ENCODE measurements at regions not wholly inside any gene's neighbourhood (a gene's known extent, or its start where the extent isn't known, plus 50 kb on each side); places are given as distances from the start of the nearest gene placed in this dataset.
"Not testable (repeated sequence)": the region's sequence is repeated elsewhere in the genome, so short reads cannot be mapped to it uniquely, and the experiment has no call there.

GRCh38 chr3:144593881-144594280 is 622.3 kb downstream of the DIPK2A start:
- Mint-ChIP-seq H3K36me3 (ENCODE audit: low read depth) (no peaks in the 10 kb centered on the region), H3K27me3 (ENCODE audit: low read depth) (no peaks in the 10 kb centered on the region), H3K9me3 (peaks cover 3% of the 10 kb centered on the region), H3K27ac (no peak overlapping the region), H3K4me1 (ENCODE audit: low read depth) (no peaks in the 10 kb centered on the region), H3K4me3 (no peak overlapping the region)

DNA sequence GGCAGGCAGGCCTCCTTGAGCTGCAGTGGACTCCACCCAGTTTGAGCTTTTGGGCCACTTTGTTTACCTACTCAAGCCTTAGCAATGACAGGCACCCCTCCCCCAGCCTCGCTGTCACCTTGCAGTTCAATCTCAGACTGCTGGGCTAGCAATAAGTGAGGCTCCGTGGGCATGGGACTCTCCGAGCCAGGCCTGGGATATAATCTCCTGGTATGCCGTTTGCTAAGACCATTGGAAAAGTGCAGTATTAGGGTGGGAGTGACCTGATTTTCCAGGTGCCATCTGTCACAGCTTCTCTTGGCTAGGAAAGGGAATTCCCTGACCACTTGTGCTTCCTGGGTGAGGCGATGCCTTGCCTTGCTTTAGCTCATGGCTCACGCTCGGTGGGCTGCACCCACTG is 648.6 kb downstream of the DIPK2A start:
- not testable (repeated sequence) for H3K36me3 Mint-ChIP-seq (ENCODE audit: low read depth); H3K4me1 Mint-ChIP-seq (ENCODE audit: low read depth); H3K9me3 Mint-ChIP-seq; H3K4me3 Mint-ChIP-seq; H3K27ac Mint-ChIP-seq; H3K27me3 Mint-ChIP-seq (ENCODE audit: low read depth)

- Mint-ChIP-seq H3K27me3 (ENCODE audit: low read depth) (no peaks in the 10 kb centered on the region), H3K4me3 (no peak overlapping the region), H3K27ac (no peak overlapping the region), H3K4me1 (ENCODE audit: low read depth) (no peaks in the 10 kb centered on the region), H3K36me3 (ENCODE audit: low read depth) (no peaks in the 10 kb centered on the region), H3K9me3 (no peaks in the 10 kb centered on the region)
Observed at GRCh38 chr3:144622845-144623244, 651.2 kb downstream of the DIPK2A start.

- no peaks in the 10 kb centered on the region for H3K9me3 Mint-ChIP-seq
- no peaks in the 10 kb centered on the region for H3K36me3 Mint-ChIP-seq (ENCODE audit: low read depth)
- H3K27me3 Mint-ChIP-seq (ENCODE audit: low read depth): no peaks in the 10 kb centered on the region
- H3K27ac Mint-ChIP-seq: no peak overlapping the region
- H3K4me3 Mint-ChIP-seq: no peak overlapping the region
- no peaks in the 10 kb centered on the region for H3K4me1 Mint-ChIP-seq (ENCODE audit: low read depth)
Observed at GRCh38 chr3:144624656-144625055, 653.0 kb downstream of the DIPK2A start.

- Mint-ChIP-seq H3K27ac (no peak overlapping the region), H3K9me3 (no peaks in the 10 kb centered on the region), H3K36me3 (ENCODE audit: low read depth) (no peaks in the 10 kb centered on the region), H3K4me3 (no peak overlapping the region), H3K27me3 (ENCODE audit: low read depth) (no peaks in the 10 kb centered on the region), H3K4me1 (ENCODE audit: low read depth) (no peaks in the 10 kb centered on the region)
Observed at GRCh38 chr3:144626835-144627234, 655.2 kb downstream of the DIPK2A start.

- Mint-ChIP-seq H3K27ac (no peak overlapping the region), H3K4me3 (no peak overlapping the region), H3K27me3 (ENCODE audit: low read depth) (no peaks in the 10 kb centered on the region), H3K9me3 (no peaks in the 10 kb centered on the region), H3K4me1 (ENCODE audit: low read depth) (no peaks in the 10 kb centered on the region), H3K36me3 (ENCODE audit: low read depth) (no peaks in the 10 kb centered on the region)
Observed at GRCh38 chr3:144629381-144629780, 657.8 kb downstream of the DIPK2A start.

DNA sequence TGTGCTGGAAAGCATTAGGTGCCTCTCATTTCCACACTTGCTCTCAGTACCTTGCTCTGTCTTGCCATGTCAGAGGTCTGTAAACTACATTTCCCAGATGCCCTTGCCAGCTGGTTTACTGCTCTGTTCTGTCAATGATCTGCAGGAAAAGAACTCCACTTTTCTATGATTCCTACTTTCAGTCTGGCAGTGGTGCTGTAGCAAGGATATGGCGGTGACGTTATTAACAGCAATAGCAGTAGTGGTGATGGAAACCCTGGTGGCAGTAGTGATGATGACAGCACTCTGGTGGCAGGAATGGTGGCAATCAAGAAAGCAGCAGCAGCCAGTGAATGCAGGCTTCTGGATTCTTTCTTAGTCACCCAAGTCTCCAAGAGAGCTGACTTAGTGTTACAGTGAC is 665.2 kb downstream of the DIPK2A start:
- Mint-ChIP-seq H3K27ac (no peak overlapping the region), H3K4me1 (ENCODE audit: low read depth) (no peaks in the 10 kb centered on the region), H3K36me3 (ENCODE audit: low read depth) (no peaks in the 10 kb centered on the region), H3K4me3 (no peak overlapping the region), H3K9me3 (no peaks in the 10 kb centered on the region), H3K27me3 (ENCODE audit: low read depth) (no peaks in the 10 kb centered on the region)

- Mint-ChIP-seq H3K4me3 (no peak overlapping the region), H3K27ac (no peak overlapping the region), H3K4me1 (ENCODE audit: low read depth) (no peaks in the 10 kb centered on the region), H3K36me3 (ENCODE audit: low read depth) (no peaks in the 10 kb centered on the region), H3K9me3 (no peaks in the 10 kb centered on the region), H3K27me3 (ENCODE audit: low read depth) (no peaks in the 10 kb centered on the region)
Observed at GRCh38 chr3:144638009-144638408, 666.4 kb downstream of the DIPK2A start.

- H3K4me3 Mint-ChIP-seq: no peak overlapping the region
- no peak overlapping the region for H3K27ac Mint-ChIP-seq
- H3K27me3 Mint-ChIP-seq (ENCODE audit: low read depth): no peaks in the 10 kb centered on the region
- H3K36me3 Mint-ChIP-seq (ENCODE audit: low read depth): no peaks in the 10 kb centered on the region
- H3K9me3 Mint-ChIP-seq: no peaks in the 10 kb centered on the region
- no peaks in the 10 kb centered on the region for H3K4me1 Mint-ChIP-seq (ENCODE audit: low read depth)
Observed at GRCh38 chr3:144643771-144644198, 672.2 kb downstream of the DIPK2A start.

DNA sequence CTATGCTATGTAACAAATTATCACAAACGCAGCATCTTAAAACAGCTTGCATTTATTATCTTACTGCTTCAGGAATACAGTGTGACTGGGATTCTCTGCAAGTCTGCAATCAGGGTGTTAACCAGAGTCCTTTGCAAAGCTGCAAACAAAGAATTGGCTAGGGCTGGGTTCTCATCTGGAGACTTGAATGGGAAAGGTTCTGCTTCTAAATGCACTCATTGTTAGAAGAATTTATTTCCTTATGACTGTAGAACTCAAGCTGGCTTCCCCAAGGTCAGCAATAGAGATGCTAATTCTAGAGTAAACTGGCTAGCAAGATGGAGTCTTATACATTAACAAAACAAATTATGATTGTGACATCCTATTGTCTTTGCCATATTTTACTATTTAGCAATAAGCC is 673.7 kb downstream of the DIPK2A start:
- H3K9me3 Mint-ChIP-seq: no peaks in the 10 kb centered on the region
- no peaks in the 10 kb centered on the region for H3K36me3 Mint-ChIP-seq (ENCODE audit: low read depth)
- H3K27me3 Mint-ChIP-seq (ENCODE audit: low read depth): no peaks in the 10 kb centered on the region
- H3K4me3 Mint-ChIP-seq: no peak overlapping the region
- H3K4me1 Mint-ChIP-seq (ENCODE audit: low read depth): no peaks in the 10 kb centered on the region
- no peak overlapping the region for H3K27ac Mint-ChIP-seq

DNA sequence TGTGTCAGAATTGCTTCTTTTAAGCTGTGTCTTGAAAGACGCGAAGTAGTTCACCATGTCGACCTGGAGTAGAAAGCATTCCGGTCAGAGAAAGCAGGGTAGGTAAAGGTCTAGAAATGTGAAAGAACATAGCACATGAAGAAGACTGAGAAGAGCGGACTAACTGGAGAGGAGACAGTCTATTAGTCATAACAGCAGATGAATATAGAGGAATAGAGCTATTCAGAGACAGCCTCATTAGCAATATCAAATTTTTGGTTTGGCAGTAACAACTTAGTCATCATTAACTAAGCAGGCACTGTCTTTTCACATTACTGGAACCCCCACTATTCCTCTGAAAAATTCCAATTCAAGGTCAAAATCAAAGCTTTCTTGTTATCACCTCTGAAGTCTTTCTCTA is 678.8 kb downstream of the DIPK2A start:
- H3K27ac Mint-ChIP-seq: no peak overlapping the region
- no peaks in the 10 kb centered on the region for H3K9me3 Mint-ChIP-seq
- H3K36me3 Mint-ChIP-seq (ENCODE audit: low read depth): no peaks in the 10 kb centered on the region
- H3K4me1 Mint-ChIP-seq (ENCODE audit: low read depth): no peaks in the 10 kb centered on the region
- H3K27me3 Mint-ChIP-seq (ENCODE audit: low read depth): no peaks in the 10 kb centered on the region
- no peak overlapping the region for H3K4me3 Mint-ChIP-seq

DNA sequence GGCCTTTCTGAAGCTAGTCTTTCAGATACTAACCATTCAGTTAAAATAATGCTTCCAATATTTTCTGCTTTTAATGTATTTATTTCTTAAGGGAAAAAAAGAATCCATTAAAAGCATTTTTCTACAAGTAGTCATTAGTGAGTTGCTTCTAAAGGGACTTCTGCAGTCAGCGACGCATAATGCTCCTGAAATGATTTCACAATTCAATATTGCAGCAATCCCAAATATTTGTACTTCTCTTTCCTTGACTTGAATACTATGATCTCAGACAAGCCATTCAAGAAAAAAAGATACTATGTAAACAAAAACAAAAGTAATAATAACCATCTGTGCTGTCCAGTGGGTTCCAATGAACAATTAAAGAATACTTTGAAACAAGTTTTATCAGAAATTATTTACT is 681.0 kb downstream of the DIPK2A start:
- H3K27ac Mint-ChIP-seq: no peak overlapping the region
- no peaks in the 10 kb centered on the region for H3K27me3 Mint-ChIP-seq (ENCODE audit: low read depth)
- H3K4me1 Mint-ChIP-seq (ENCODE audit: low read depth): no peaks in the 10 kb centered on the region
- no peaks in the 10 kb centered on the region for H3K36me3 Mint-ChIP-seq (ENCODE audit: low read depth)
- H3K4me3 Mint-ChIP-seq: no peak overlapping the region
- no peaks in the 10 kb centered on the region for H3K9me3 Mint-ChIP-seq

GRCh38 chr3:144655423-144655822 is 683.8 kb downstream of the DIPK2A start:
- no peaks in the 10 kb centered on the region for H3K27me3 Mint-ChIP-seq (ENCODE audit: low read depth)
- H3K4me3 Mint-ChIP-seq: no peak overlapping the region
- H3K9me3 Mint-ChIP-seq: no peaks in the 10 kb centered on the region
- no peak overlapping the region for H3K27ac Mint-ChIP-seq
- no peaks in the 10 kb centered on the region for H3K36me3 Mint-ChIP-seq (ENCODE audit: low read depth)
- H3K4me1 Mint-ChIP-seq (ENCODE audit: low read depth): no peaks in the 10 kb centered on the region

DNA sequence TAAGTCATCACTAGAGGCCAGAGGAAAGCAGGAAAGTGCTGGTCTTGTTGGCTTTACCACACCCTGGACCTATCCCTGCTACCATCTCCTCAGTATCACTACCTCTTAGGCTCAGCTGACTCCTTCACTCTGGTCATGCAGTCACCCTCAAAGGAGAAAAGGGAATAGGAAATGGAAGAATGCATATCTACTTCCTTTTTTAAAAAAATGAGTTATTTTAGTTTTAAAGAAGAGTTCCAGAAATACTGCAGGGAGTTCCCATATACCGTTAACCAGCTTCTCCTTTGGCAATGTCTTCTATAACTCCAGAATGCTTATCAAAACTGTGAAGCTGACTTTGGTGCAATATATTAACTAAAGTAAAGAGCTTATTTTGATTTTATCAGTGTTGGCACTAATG is 688.6 kb downstream of the DIPK2A start:
- Mint-ChIP-seq H3K9me3 (no peaks in the 10 kb centered on the region), H3K27me3 (ENCODE audit: low read depth) (no peaks in the 10 kb centered on the region), H3K27ac (no peak overlapping the region), H3K4me1 (ENCODE audit: low read depth) (no peaks in the 10 kb centered on the region), H3K4me3 (no peak overlapping the region), H3K36me3 (ENCODE audit: low read depth) (no peaks in the 10 kb centered on the region)

DNA sequence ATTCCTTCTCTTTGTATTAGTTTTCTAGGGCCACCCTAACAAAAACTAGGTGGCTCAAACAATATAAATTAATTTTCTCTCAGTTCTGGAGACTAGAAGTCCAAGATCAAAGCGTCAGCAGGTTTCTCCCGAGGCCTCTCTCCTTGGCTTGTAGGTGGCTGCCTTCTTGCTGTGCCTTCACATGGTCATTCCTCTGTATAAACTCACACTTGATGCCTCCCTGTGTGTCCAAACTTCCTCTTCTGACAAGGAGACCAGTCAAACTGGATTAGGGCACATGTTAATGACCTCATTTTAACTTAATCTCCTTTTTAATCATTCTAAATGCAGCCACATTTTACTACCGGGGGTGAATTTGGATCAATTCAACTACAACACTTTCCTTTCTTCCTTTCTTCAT is 691.1 kb downstream of the DIPK2A start:
- Mint-ChIP-seq H3K27ac (no peak overlapping the region), H3K9me3 (peaks cover 5% of the 10 kb centered on the region), H3K36me3 (ENCODE audit: low read depth) (no peaks in the 10 kb centered on the region), H3K4me1 (ENCODE audit: low read depth) (no peaks in the 10 kb centered on the region), H3K27me3 (ENCODE audit: low read depth) (no peaks in the 10 kb centered on the region), H3K4me3 (no peak overlapping the region)
